Subcutaneous abdominal adipose tissue (tissue), 5 donors: ENCODE measurements at regions not wholly inside any gene's neighbourhood (a gene's known extent, or its start where the extent isn't known, plus 50 kb on each side); places are given as distances from the start of the nearest gene placed in this dataset.

Experiments used
- H3K27ac ChIP-seq: one replicate; pipeline ENCODE4 v1.7.0; 2013; ENCODE audit warnings: low read depth, mild to moderate bottlenecking, inconsistent platforms, low read length, moderate library complexity
- H3K27me3 ChIP-seq, 5 donors: one replicate each; pipeline ENCODE4 v1.7.0; 2013; ENCODE audit warnings: low read length in 5 of 5, inconsistent platforms in 1 of 5; ENCODE audit not compliant: control insufficient read depth in 5 of 5, insufficient read depth in 4 of 5
- H3K36me3 ChIP-seq, 5 donors: one replicate each; pipeline ENCODE4 v1.7.0; 2013; ENCODE audit warnings: low read length in 5 of 5; ENCODE audit not compliant: control insufficient read depth in 5 of 5, insufficient read depth in 5 of 5
- H3K4me1 ChIP-seq, 5 donors: one replicate each; pipeline ENCODE4 v1.7.0; 2013; ENCODE audit warnings: low read length in 5 of 5, mild to moderate bottlenecking in 3 of 5, moderate library complexity in 1 of 5; ENCODE audit not compliant: control insufficient read depth in 5 of 5, insufficient read depth in 5 of 5
- H3K4me3 ChIP-seq, 5 donors: one replicate each; pipeline ENCODE4 v1.7.0; 2013; ENCODE audit warnings: low read length in 5 of 5, low read depth in 1 of 5
- H3K9ac ChIP-seq, 5 donors: one replicate each; pipeline ENCODE4 v1.7.0; 2013; ENCODE audit warnings: low read length in 5 of 5, mild to moderate bottlenecking in 4 of 5, moderate library complexity in 3 of 5
- H3K9me3 ChIP-seq, 5 donors: one replicate each; pipeline ENCODE4 v1.7.0; 2013; ENCODE audit warnings: low read length in 5 of 5; ENCODE audit not compliant: control insufficient read depth in 5 of 5
- donor health status: healthy.
- donor health status: healthy.
- donor health status: healthy.
- donor health status: healthy.
- donor health status: healthy.

GRCh38 chr12:30025317-30025716, 241.6 kb upstream of the TMTC1 start:
- H3K9ac ChIP-seq = no peak overlapping the region
- no peaks in the 10 kb centered on the region for H3K36me3 ChIP-seq
- H3K9me3 ChIP-seq = no peaks in the 10 kb centered on the region
- H3K27me3 ChIP-seq = no peaks in the 10 kb centered on the region
- no peak overlapping the region for H3K27ac ChIP-seq
- H3K4me1 ChIP-seq = no peaks in the 10 kb centered on the region
- H3K4me3 ChIP-seq = no peak overlapping the region

GRCh38 chr12:30023186-30023585, 239.4 kb upstream of the TMTC1 start:
- no peak overlapping the region for H3K9ac ChIP-seq
- no peak overlapping the region for H3K4me3 ChIP-seq
- H3K36me3 ChIP-seq = no peaks in the 10 kb centered on the region
- no peak overlapping the region for H3K27ac ChIP-seq
- H3K27me3 ChIP-seq = no peaks in the 10 kb centered on the region
- no peaks in the 10 kb centered on the region for H3K4me1 ChIP-seq
- H3K9me3 ChIP-seq = no peaks in the 10 kb centered on the region

GRCh38 chr12:30021051-30021833, 237.5 kb upstream of the TMTC1 start:
- Histone ChIP-seq H3K36me3 (no peaks in the 10 kb centered on the region), H3K27me3 (no peaks in the 10 kb centered on the region), H3K4me1 (no peaks in the 10 kb centered on the region), H3K9me3 (peaks cover 0 to 4% (median 0%) of the 10 kb centered on the region in 5 donors), H3K9ac (no peak overlapping the region), H3K27ac (no peak overlapping the region), H3K4me3 (no peak overlapping the region)

GRCh38 chr12:30019366-30020140, 235.8 kb upstream of the TMTC1 start:
- no peaks in the 10 kb centered on the region for H3K36me3 ChIP-seq
- no peak overlapping the region for H3K27ac ChIP-seq
- peaks cover 0 to 4% (median 0%) of the 10 kb centered on the region in 5 donors for H3K9me3 ChIP-seq
- no peak overlapping the region for H3K4me3 ChIP-seq
- no peaks in the 10 kb centered on the region for H3K4me1 ChIP-seq
- H3K27me3 ChIP-seq = no peaks in the 10 kb centered on the region
- no peak overlapping the region for H3K9ac ChIP-seq

- H3K4me1 ChIP-seq = no peaks in the 10 kb centered on the region
- H3K9ac ChIP-seq = no peak overlapping the region
- H3K9me3 ChIP-seq = peaks cover 0 to 4% (median 0%) of the 10 kb centered on the region in 5 donors
- H3K27ac ChIP-seq = no peak overlapping the region
- H3K4me3 ChIP-seq = no peak overlapping the region
- H3K36me3 ChIP-seq = no peaks in the 10 kb centered on the region
- H3K27me3 ChIP-seq = no peaks in the 10 kb centered on the region
These were observed 232.9 kb upstream of the TMTC1 start for GRCh38 chr12:30016540-30017055.

- Histone ChIP-seq H3K9ac (no peak overlapping the region), H3K9me3 (peaks cover 0 to 4% (median 0%) of the 10 kb centered on the region in 5 donors), H3K4me1 (no peaks in the 10 kb centered on the region), H3K4me3 (no peak overlapping the region), H3K27ac (no peak overlapping the region), H3K36me3 (no peaks in the 10 kb centered on the region), H3K27me3 (no peaks in the 10 kb centered on the region)
These were observed 232.0 kb upstream of the TMTC1 start for GRCh38 chr12:30015631-30016337.

- Histone ChIP-seq H3K36me3 (no peaks in the 10 kb centered on the region), H3K27me3 (no peaks in the 10 kb centered on the region), H3K4me3 (no peak overlapping the region), H3K4me1 (peaks cover 0 to 8% (median 0%) of the 10 kb centered on the region in 5 donors), H3K9ac (no peak overlapping the region), H3K9me3 (peaks cover 0 to 4% (median 0%) of the 10 kb centered on the region in 5 donors), H3K27ac (no peak overlapping the region)
These were observed 231.2 kb upstream of the TMTC1 start for GRCh38 chr12:30014991-30015390.

- H3K9ac ChIP-seq = no peak overlapping the region
- H3K9me3 ChIP-seq = peaks cover 0 to 4% (median 0%) of the 10 kb centered on the region in 5 donors
- H3K4me3 ChIP-seq = no peak overlapping the region
- H3K4me1 ChIP-seq = peaks cover 0 to 9% (median 0%) of the 10 kb centered on the region in 5 donors
- no peaks in the 10 kb centered on the region for H3K27me3 ChIP-seq
- H3K27ac ChIP-seq = no peak overlapping the region
- no peaks in the 10 kb centered on the region for H3K36me3 ChIP-seq
These were observed 229.2 kb upstream of the TMTC1 start for GRCh38 chr12:30012816-30013450.

GRCh38 chr12:30010071-30011052, 226.6 kb upstream of the TMTC1 start:
- no peak overlapping the region for H3K9ac ChIP-seq
- no peaks in the 10 kb centered on the region for H3K36me3 ChIP-seq
- peaks cover 0 to 9% (median 0%) of the 10 kb centered on the region in 5 donors for H3K4me1 ChIP-seq
- H3K4me3 ChIP-seq = no peak overlapping the region
- no peaks in the 10 kb centered on the region for H3K9me3 ChIP-seq
- no peak overlapping the region for H3K27ac ChIP-seq
- no peaks in the 10 kb centered on the region for H3K27me3 ChIP-seq
